Frontal cortex (tissue), 3 donors: ENCODE measurements at regions not wholly inside any gene's neighbourhood (a gene's known extent, or its start where the extent isn't known, plus 50 kb on each side); places are given as distances from the start of the nearest gene placed in this dataset.

Source experiments
- DNase-seq, 2 donors: peaks; one replicate each; pipeline ENCODE4 v3.0.0; 2012; ENCODE audit warnings: low spot score in 2 of 2
- FAIRE-seq: peaks from 2 replicates; lab custom pipeline; 2012; peaks lifted over from hg19 to GRCh38; lab: Jason Lieb, UNC
- donor health status: control.
- donor health status: control.
- donor health status: control.

GRCh38 chr5:68378204-68378820 is 162.8 kb downstream of the PIK3R1 start:
- DNase-seq (no peak), FAIRE-seq (no peak)

GRCh38 chr5:68379275-68380036 is 163.9 kb downstream of the PIK3R1 start:
- DNase-seq = no peak
- FAIRE-seq = no peak

GRCh38 chr5:68380078-68380477 is 164.5 kb downstream of the PIK3R1 start:
- no peak for FAIRE-seq
- no peak for DNase-seq

GRCh38 chr5:68381060-68381459 is 165.5 kb downstream of the PIK3R1 start:
- no peak for FAIRE-seq
- DNase-seq = no peak

- DNase-seq (no peak), FAIRE-seq (no peak)
Measured at GRCh38 chr5:68381909-68382308, 166.4 kb downstream of the PIK3R1 start.

- DNase-seq (no peak), FAIRE-seq (no peak)
Measured at GRCh38 chr5:68382640-68383039, 167.1 kb downstream of the PIK3R1 start.

GRCh38 chr5:68383888-68384310 is 168.3 kb downstream of the PIK3R1 start:
- no peak for FAIRE-seq
- no peak for DNase-seq

GRCh38 chr5:68384936-68385594 is 169.5 kb downstream of the PIK3R1 start:
- FAIRE-seq (no peak), DNase-seq (no peak)

- FAIRE-seq (no peak), DNase-seq (no peak)
Measured at GRCh38 chr5:68385936-68386335, 170.4 kb downstream of the PIK3R1 start.

GRCh38 chr5:68387074-68387796 is 171.7 kb downstream of the PIK3R1 start:
- DNase-seq = no peak
- FAIRE-seq = no peak

- FAIRE-seq = no peak
- no peak for DNase-seq
Measured at GRCh38 chr5:68389618-68390017, 174.1 kb downstream of the PIK3R1 start.

GRCh38 chr5:68392617-68393016 is 177.1 kb downstream of the PIK3R1 start:
- FAIRE-seq = no peak
- DNase-seq = no peak

GRCh38 chr5:68395302-68395701 is 179.7 kb downstream of the PIK3R1 start:
- no peak for FAIRE-seq

GRCh38 chr5:68395926-68396511 is 180.5 kb downstream of the PIK3R1 start:
- no peak for FAIRE-seq
- DNase-seq = no peak

More at GRCh38 chr5:68395302-68395701, 179.7 kb downstream of the PIK3R1 start:
- DNase-seq = no peak

- no peak for DNase-seq
- FAIRE-seq = no peak
Measured at GRCh38 chr5:68396722-68397121, 181.2 kb downstream of the PIK3R1 start.

- no peak for FAIRE-seq
- DNase-seq = no peak
Measured at GRCh38 chr5:68398146-68398812, 182.7 kb downstream of the PIK3R1 start.

GRCh38 chr5:68403301-68403700 is 187.7 kb downstream of the PIK3R1 start:
- no peak for FAIRE-seq
- DNase-seq = no peak

GRCh38 chr5:68404246-68404645 is 188.7 kb downstream of the PIK3R1 start:
- no peak for DNase-seq
- FAIRE-seq = no peak

GRCh38 chr5:68405026-68405684 is 189.6 kb downstream of the PIK3R1 start:
- no peak for FAIRE-seq
- no peak for DNase-seq
